ENCODE measurements at regions not wholly inside any gene's neighbourhood (a gene's known extent, or its start where the extent isn't known, plus 50 kb on each side); places are given as distances from the start of the nearest gene placed in this dataset.

DNA sequence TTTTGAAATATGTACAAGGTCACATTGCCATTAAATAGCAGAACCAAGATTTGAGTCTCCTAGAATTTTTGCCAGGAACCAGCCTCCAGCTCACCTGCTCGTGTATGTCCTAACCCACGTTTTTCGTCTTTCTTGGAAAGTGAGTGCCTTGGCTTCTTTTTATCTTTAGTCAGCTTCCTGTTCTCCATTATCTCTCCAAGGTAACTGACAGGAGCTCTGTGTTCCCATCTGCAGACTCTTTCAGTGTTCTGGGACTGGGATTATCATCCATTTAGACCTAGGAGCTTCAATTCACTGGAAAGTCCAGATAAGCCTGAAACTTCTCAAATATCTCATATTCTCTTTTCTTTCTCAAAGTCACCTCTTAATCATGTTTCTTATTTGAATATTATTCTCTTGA is 193.7 kb downstream of the ZIC5 start:
- H3K9ac ChIP-seq (ENCODE audit: insufficient read depth, low read length, poor library complexity, severe bottlenecking): no peak overlapping the region
- intact Hi-C loops (cut with micrococcal nuclease): no loop called here
- WGBS (ENCODE audit: insufficient coverage): 94% methylated on average over 3 of the region's 3 CpGs
- H3K79me2 ChIP-seq (ENCODE audit: insufficient read depth, low read length): no peaks in the 10 kb centered on the region
- Mint-ChIP-seq H3K4me1 (no peaks in the 10 kb centered on the region), H3K27me3 (ENCODE audit: low read depth in 3 of 3) (peaks cover 0 to 2% (median 0%) of the 10 kb centered on the region in 3 donors), H3K36me3 (no peaks in the 10 kb centered on the region), H3K27ac (no peak overlapping the region), H3K9me3 (peaks cover 4 to 9% (median 7%) of the 10 kb centered on the region in 7 donors), H3K4me3 (no peak overlapping the region)
- no peak overlapping the region for H3K4me2 ChIP-seq (replicated peaks; ENCODE audit: extremely low read depth, low read length, poor library complexity, severe bottlenecking)
- no peaks in the 10 kb centered on the region for H3K36me3 ChIP-seq (replicated peaks in 1 of 2; ENCODE audit: control insufficient read depth in 1 of 2, insufficient read depth in 2 of 2, low read length in 2 of 2)
- no peak overlapping the region for H3K4me3 ChIP-seq (replicated peaks in 1 of 3; ENCODE audit: low read depth in 2 of 3, low read length in 3 of 3)
- H3K9me3 ChIP-seq (replicated peaks in 1 of 2; ENCODE audit: control insufficient read depth in 1 of 2, insufficient read depth in 1 of 2, low read length in 2 of 2): peaks cover 0 to 8% of the 10 kb centered on the region in 2 donors
- TF ChIP-seq, protein P1, sequence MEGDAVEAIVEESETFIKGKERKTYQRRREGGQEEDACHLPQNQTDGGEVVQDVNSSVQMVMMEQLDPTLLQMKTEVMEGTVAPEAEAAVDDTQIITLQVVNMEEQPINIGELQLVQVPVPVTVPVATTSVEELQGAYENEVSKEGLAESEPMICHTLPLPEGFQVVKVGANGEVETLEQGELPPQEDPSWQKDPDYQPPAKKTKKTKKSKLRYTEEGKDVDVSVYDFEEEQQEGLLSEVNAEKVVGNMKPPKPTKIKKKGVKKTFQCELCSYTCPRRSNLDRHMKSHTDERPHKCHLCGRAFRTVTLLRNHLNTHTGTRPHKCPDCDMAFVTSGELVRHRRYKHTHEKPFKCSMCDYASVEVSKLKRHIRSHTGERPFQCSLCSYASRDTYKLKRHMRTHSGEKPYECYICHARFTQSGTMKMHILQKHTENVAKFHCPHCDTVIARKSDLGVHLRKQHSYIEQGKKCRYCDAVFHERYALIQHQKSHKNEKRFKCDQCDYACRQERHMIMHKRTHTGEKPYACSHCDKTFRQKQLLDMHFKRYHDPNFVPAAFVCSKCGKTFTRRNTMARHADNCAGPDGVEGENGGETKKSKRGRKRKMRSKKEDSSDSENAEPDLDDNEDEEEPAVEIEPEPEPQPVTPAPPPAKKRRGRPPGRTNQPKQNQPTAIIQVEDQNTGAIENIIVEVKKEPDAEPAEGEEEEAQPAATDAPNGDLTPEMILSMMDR (IDR thresholded peaks at IDR 0.05): no peak
- no peak overlapping the region for H2AFZ ChIP-seq (ENCODE audit: insufficient read depth, low read depth, low read length, poor library complexity, severe bottlenecking)
- no peaks in the 10 kb centered on the region for H3K27me3 ChIP-seq (ENCODE audit: control insufficient read depth in 2 of 2, insufficient read depth in 2 of 2, low read length in 2 of 2)
- no peak for DNase-seq
- H3K27ac ChIP-seq (ENCODE audit: low read depth in 1 of 2, low read length in 2 of 2): no peak overlapping the region
- no peaks in the 10 kb centered on the region for H4K20me1 ChIP-seq (ENCODE audit: insufficient read depth, low read length)
- no peaks in the 10 kb centered on the region for H3K4me1 ChIP-seq (ENCODE audit: control insufficient read depth in 1 of 2, insufficient read depth in 2 of 2, low read length in 2 of 2)

DNA sequence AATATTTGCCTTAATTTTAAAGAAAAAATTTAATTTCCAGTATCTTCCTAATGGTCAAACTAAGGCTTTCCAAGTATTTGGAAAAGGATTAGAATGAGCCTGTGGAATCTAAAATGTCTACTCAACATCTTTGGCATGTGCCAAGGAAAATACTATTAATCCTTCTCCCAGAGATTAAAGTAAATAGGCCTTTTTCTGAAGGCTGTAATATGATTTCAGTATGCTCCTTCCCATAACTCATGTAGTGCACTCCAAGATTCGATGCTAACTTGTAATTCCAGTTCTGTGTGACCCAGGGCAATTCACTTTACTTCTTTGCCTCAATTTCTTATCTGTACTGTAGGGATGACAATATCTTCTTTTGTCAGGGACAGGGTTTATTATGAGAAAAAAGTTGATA is 196.9 kb downstream of the ZIC5 start:
- no peaks in the 10 kb centered on the region for H3K79me2 ChIP-seq (ENCODE audit: insufficient read depth, low read length)
- H2AFZ ChIP-seq (ENCODE audit: insufficient read depth, low read depth, low read length, poor library complexity, severe bottlenecking): no peak overlapping the region
- no peak overlapping the region for H3K4me3 ChIP-seq (replicated peaks in 1 of 3; ENCODE audit: low read depth in 2 of 3, low read length in 3 of 3)
- TF ChIP-seq, protein P1 (IDR thresholded peaks at IDR 0.05): no peak
- no peaks in the 10 kb centered on the region for H3K36me3 ChIP-seq (replicated peaks in 1 of 2; ENCODE audit: control insufficient read depth in 1 of 2, insufficient read depth in 2 of 2, low read length in 2 of 2)
- H3K9me3 Mint-ChIP-seq: peaks cover 0 to 18% (median 8%) of the 10 kb centered on the region in 7 donors
- no peak for DNase-seq
- no peaks in the 10 kb centered on the region for H3K36me3 Mint-ChIP-seq
- WGBS (ENCODE audit: insufficient coverage): no CpG with 5 or more reads among the region's 1 CpG
- H3K9me3 ChIP-seq (replicated peaks in 1 of 2; ENCODE audit: control insufficient read depth in 1 of 2, insufficient read depth in 1 of 2, low read length in 2 of 2): peaks cover 0 to 6% of the 10 kb centered on the region in 2 donors
- no peak overlapping the region for H3K9ac ChIP-seq (ENCODE audit: insufficient read depth, low read length, poor library complexity, severe bottlenecking)
- H4K20me1 ChIP-seq (ENCODE audit: insufficient read depth, low read length): no peaks in the 10 kb centered on the region
- H3K27ac ChIP-seq (ENCODE audit: low read depth in 1 of 2, low read length in 2 of 2): no peak overlapping the region
- H3K27ac Mint-ChIP-seq: no peak overlapping the region
- no peak overlapping the region for H3K4me3 Mint-ChIP-seq
- H3K4me1 Mint-ChIP-seq: no peaks in the 10 kb centered on the region
- peaks cover 0 to 2% (median 0%) of the 10 kb centered on the region in 3 donors for H3K27me3 Mint-ChIP-seq (ENCODE audit: low read depth in 3 of 3)
- no peaks in the 10 kb centered on the region for H3K4me1 ChIP-seq (ENCODE audit: control insufficient read depth in 1 of 2, insufficient read depth in 2 of 2, low read length in 2 of 2)
- intact Hi-C loops (cut with micrococcal nuclease): no loop called here
- H3K27me3 ChIP-seq (ENCODE audit: control insufficient read depth in 2 of 2, insufficient read depth in 2 of 2, low read length in 2 of 2): no peaks in the 10 kb centered on the region
- H3K4me2 ChIP-seq (replicated peaks; ENCODE audit: extremely low read depth, low read length, poor library complexity, severe bottlenecking): no peak overlapping the region
